ENCODE measurements at regions not wholly inside any gene's neighbourhood (a gene's known extent, or its start where the extent isn't known, plus 50 kb on each side); places are given as distances from the start of the nearest gene placed in this dataset.
"Not testable (repeated sequence)": the region's sequence is repeated elsewhere in the genome, so short reads cannot be mapped to it uniquely, and the experiment has no call there.

DNA sequence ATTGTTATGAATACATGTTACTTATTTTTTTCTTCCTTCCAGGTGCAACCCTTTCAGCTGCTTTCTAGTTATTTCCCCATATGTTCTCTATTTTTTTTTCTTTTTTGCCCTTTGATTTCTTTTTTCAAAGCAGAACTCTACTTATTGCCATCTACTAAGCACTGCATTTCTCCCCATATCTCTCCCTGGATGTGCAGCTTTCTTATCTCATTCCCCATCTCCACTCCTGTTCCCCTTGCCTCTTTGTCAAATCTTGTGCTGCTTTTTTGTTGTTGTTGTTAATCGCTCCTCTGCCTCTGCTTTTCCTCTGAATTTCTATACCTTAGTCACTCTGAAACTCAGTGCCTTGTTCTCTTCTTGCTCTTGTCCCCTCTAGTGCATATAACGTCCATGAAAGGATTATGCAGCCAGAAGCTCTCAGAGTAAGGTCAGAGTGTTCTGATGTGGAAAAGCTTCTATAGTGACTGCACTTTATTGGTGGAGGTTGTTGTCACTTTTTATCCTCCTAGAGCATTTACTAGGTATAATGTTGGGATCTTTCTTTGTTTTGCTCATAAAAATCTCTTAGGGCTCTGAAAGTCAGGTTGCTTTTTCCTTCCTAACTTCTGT, 51.1 kb upstream of the JADE1 start:
- no peak for DNase-seq (ENCODE audit: low read depth in 2 of 2)

GRCh38 chr4:128757712-128758111, 51.8 kb upstream of the JADE1 start:
- DNase-seq (ENCODE audit: low read depth in 2 of 2): no peak

DNA sequence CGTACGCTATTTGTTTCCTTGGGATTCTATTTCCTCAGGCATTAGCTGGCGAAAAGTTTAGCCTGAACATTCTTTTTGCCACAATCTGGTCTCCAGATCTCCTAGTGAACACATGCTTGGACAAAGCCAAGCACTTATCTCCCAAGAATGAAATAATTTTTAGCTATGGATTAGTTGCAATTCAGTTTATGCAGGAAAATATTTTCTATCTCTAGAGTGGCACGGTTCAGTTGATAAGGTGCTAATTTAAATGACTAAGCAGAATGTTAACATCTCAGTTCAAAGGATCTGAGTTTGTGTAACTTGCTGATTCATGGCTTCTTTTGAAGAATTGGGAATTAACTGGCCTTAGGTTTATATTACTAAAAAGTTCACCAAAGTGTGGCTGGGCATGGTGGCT, 58.1 kb upstream of the JADE1 start:
- no peak for DNase-seq (ENCODE audit: low read depth in 2 of 2)

GRCh38 chr4:128741748-128742147, 67.8 kb upstream of the JADE1 start:
- not testable (repeated sequence) for DNase-seq (ENCODE audit: low read depth in 2 of 2)

GRCh38 chr4:128737098-128737513, 72.4 kb upstream of the JADE1 start:
- no peak for DNase-seq (ENCODE audit: low read depth in 2 of 2)

GRCh38 chr4:128735714-128736113, 73.8 kb upstream of the JADE1 start:
- DNase-seq (ENCODE audit: low read depth in 2 of 2): no peak

GRCh38 chr4:128728190-128728589, 81.3 kb upstream of the JADE1 start:
- DNase-seq (ENCODE audit: low read depth in 2 of 2): no peak

DNA sequence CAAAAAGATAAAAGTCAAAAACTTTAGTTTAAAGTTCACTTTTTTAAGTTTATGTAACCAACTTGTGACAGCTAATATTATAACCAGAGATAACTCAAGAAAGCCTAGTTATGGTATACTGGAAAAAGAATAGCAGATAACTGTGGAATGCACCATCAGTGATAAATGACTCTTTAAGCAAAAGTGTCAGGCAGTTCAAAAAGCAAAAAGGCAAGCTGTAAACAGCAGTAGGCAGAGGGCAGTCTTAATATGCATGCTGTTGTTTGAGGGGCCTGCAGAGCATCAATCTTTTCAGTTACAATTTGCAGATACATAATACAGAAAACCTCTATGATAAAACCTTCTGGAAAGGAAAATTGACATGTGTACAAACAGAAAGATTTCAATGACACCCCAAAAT, 81.8 kb upstream of the JADE1 start:
- DNase-seq (ENCODE audit: low read depth in 2 of 2): no peak

DNA sequence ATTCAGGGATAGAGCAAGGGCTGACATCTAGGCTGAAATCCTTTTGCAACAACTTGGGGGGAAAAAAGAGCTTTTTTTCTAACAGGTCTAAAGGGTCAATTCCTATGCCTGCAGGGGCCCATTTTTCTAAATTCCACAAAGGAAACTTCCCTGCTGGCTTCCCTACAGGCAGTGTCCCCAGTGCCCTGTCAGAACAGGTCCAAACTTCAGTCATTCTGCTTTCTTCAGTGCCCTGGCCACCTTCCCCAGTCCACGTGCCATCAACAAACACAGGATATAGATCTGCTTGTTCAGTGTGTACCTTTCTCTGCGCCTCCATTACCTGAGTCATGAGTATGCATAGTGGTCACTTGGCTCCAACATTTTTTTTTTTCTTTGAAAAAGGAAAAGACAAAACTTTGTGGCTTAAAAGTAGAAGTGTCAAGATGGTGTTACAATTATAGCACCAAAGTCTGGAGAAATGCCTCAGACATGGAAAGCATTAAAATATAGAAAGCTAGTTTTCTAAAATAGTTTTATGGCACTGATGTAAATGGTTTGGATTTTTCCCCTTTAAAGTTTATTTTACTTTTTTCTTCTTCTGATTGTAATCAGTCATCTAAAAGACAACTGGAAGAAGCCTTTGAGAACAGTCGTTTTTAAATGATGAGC, 84.0 kb upstream of the JADE1 start:
- no peak for DNase-seq (ENCODE audit: low read depth in 2 of 2)

DNA sequence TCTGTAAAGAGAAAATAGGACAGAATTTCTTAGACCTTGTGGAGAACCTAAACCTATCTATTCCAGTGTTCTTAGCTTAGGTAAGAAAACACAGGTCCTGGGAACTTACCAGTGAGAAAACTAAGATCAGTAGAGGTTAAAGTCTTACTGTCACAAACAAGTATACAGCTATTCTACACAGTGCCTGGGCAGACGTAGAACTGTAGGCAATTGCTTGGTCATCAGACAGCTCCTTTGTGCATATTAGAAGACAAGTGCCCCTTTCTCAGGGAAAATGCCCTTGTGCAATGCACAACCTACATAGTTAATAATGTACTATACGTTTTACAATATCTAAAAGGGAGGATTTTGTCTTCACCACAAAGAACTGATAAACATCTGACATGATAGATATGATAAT, 86.6 kb upstream of the JADE1 start:
- DNase-seq (ENCODE audit: low read depth in 2 of 2): no peak

DNA sequence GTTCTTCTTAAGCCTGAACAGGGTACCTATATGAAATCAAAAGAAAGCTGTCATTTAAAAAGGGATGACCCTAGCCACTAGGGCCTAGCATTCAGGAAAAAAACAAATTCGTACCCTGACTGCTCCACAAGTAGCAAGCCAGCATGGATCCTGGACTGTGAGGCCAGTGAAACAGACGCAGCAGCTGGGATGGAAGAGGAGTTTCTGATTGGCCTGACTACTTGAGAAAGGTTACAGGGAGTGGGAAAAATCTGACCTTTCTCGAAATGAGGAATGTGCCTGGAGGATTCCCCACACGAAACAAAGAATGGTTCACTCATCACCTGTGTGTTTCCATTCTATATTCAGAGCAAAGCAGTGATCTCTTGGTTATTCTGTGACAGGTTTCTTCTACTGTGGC, 87.6 kb upstream of the JADE1 start:
- no peak for DNase-seq (ENCODE audit: low read depth in 2 of 2)

DNA sequence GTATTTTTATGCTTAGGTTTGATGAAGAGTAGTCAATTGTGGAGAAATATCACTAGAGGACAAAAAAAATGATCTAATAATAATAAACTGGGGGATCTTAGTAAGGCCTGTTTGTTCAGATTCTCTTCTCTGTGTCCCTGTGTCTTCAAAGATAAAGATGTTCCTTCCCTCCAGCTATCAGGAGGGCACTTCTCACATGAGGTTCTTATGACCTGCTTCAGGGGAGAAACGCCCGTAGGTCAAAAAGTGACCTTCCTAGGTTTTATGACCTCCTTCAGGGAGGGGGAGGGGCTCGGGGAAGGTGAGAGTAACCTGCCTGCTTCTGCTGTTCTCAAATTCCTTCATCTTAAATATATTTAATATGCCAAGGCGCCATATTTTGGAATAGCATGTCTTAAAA, 89.2 kb upstream of the JADE1 start:
- DNase-seq (ENCODE audit: low read depth in 2 of 2): no peak

GRCh38 chr4:128718768-128719167, 90.7 kb upstream of the JADE1 start:
- no peak for DNase-seq (ENCODE audit: low read depth in 2 of 2)

DNA sequence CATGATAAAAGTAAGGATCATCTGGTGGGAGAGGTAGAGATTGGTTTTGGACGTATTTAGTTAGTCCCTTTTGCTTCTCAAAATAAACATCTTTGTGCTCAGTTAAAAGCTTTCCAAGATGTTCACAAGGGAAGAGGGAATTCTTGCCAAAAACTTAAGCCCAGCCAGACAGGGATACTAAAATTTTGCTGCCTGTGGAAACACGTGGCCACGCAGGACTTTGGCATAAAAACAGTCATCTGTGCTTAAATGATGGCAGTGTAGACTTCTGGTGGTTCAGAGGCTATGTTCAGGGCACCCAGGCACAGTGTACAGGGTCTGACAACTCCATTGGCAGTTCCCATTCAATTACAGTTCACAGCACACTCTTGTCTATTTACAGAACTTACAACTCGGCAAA, 93.2 kb upstream of the JADE1 start:
- DNase-seq (ENCODE audit: low read depth in 2 of 2): no peak

DNA sequence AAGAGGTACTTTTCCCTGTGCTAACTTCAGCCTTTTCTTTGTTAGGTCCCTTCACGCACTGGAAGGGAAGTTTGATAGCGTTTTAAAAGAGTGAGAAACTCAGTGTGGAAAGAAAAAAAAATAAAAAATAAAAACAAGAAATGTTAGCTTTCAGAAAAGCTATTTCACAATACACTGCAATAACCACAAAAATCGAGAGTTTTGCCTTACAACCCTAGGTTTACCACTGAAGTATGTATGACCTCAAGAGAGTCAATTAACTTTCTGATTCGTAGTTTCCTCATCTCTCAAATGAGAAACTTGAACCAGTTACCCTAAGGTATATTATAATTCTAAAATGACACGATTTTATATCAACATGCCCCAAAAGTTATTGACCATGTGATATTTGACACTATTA, 93.9 kb upstream of the JADE1 start:
- DNase-seq (ENCODE audit: low read depth in 2 of 2): no peak

- DNase-seq (ENCODE audit: low read depth in 2 of 2): no peak
Measured at GRCh38 chr4:128711361-128711760, 98.1 kb upstream of the JADE1 start.

- DNase-seq (ENCODE audit: low read depth in 2 of 2): no peak
Measured at GRCh38 chr4:128709268-128709667, 100.2 kb upstream of the JADE1 start.

DNA sequence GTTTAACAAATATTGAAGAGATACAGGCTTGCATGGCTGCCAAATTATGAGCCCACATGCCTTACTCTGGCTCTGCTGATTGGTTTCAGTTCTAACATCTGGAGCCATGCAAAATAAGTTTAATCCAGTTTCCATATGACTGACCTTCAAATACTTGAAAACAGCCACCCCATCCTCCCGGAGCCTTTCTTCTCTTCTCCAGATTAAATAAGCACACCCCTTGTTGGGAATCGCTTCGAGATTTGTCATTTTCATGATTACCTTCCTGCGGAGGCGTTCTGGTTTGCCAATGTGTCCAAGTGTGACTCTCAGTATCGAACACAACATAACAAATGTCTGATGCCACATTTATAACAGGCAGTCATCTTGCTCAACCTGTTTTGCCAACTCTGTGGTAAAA, 101.6 kb upstream of the JADE1 start:
- DNase-seq (ENCODE audit: low read depth in 2 of 2): no peak

GRCh38 chr4:128703948-128704347, 105.6 kb upstream of the JADE1 start:
- no peak for DNase-seq (ENCODE audit: low read depth in 2 of 2)

DNA sequence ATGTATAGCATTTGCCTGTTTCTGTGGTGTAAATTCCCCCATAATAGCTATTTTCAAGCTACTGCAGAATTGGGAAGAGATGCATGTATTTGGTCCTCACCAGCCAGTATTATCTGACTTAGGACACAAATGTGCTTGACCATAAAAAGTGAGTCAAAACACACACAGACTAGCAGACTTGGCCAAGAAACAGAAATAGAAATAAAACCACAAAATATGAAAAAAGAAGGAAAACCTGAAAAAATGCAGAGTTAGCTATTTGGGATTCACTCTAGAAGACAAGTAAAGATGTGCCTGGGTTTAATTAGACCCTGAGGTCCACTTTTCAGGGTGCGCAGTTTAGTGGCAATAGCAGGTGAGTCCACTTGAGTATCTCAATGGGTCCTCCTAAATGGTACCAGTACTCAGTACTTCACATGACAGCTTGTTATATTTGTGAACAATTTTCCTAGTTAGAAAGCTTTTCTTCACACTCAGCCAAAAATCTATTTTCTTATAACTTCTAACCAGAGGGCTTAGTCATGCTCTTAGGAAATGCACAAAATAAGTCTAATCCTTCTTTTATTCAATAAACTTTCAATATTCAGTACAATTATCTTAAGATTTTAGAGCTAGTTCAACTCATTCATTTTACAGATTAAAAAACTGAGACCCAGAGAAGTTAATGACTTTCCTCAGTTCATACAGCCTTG, 108.7 kb upstream of the JADE1 start:
- DNase-seq (ENCODE audit: low read depth in 2 of 2): no peak

GRCh38 chr4:128698386-128698785, 111.1 kb upstream of the JADE1 start:
- DNase-seq (ENCODE audit: low read depth in 2 of 2): no peak

DNA sequence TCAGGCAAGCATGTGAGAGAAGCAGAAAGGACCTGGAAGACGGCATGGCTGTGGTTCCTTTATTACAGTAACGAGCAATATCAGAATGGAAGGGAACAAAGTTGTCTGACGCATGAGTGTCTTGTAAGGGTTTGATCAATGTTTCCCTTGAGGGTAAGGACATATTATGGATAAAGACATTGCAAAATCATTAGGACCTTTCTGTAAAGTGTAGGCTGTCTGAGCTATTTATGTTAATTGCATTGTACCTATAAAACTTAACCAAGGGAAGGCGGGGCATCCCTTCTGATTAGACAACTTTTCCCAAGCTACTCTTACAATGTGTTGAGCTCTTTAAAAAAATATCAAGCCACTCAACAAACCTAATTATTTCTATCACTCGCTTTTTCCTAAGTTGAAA, 112.2 kb upstream of the JADE1 start:
- no peak for DNase-seq (ENCODE audit: low read depth in 2 of 2)

GRCh38 chr4:128690011-128690410, 119.5 kb upstream of the JADE1 start:
- DNase-seq (ENCODE audit: low read depth in 2 of 2): no peak

All from stimulated activated CD4-positive, alpha-beta T cell treated with anti-CD3 and anti-CD28 coated beads, Interleukin-4, amount 100 ng/mL, for 48 hours (primary cell).